GM18505 (cell line): ENCODE measurements at regions not wholly inside any gene's neighbourhood (a gene's known extent, or its start where the extent isn't known, plus 50 kb on each side); places are given as distances from the start of the nearest gene placed in this dataset.
"Not testable (repeated sequence)": the region's sequence is repeated elsewhere in the genome, so short reads cannot be mapped to it uniquely, and the experiment has no call there.

Experiments
- ATAC-seq: cut with Tn5 transposase; IDR thresholded peaks from one replicate; pipeline ENCODE4 v1.9.1; 2021; ENCODE audit not compliant: unreplicated experiment
- POLR2A ChIP-seq: IDR thresholded peaks from 4 replicates; pipeline ENCODE4 v1.6.1; 2011; ENCODE audit warnings: borderline replicate concordance; ENCODE audit not compliant: insufficient read depth, insufficient read length; ENCODE audit errors: extremely low read depth

- ATAC-seq: no peak
- no peak for TF ChIP-seq POLR2A
Observed at GRCh38 chr3:35045118-35045517, 594.2 kb upstream of the ARPP21 start.

GRCh38 chr3:35064761-35065160, 574.6 kb upstream of the ARPP21 start:
- TF ChIP-seq POLR2A: no peak
- ATAC-seq: no peak

- no peak for ATAC-seq
Observed at GRCh38 chr3:35065891-35066290, 573.4 kb upstream of the ARPP21 start.

GRCh38 chr3:35067750-35068149, 571.6 kb upstream of the ARPP21 start:
- TF ChIP-seq POLR2A: no peak
- ATAC-seq: no peak

More at GRCh38 chr3:35065891-35066290, 573.4 kb upstream of the ARPP21 start:
- no peak for TF ChIP-seq POLR2A

- TF ChIP-seq POLR2A: no peak
Observed at GRCh38 chr3:35070088-35070487, 569.2 kb upstream of the ARPP21 start.

GRCh38 chr3:35071772-35072171, 567.6 kb upstream of the ARPP21 start:
- TF ChIP-seq POLR2A: no peak
- no peak for ATAC-seq

More at GRCh38 chr3:35070088-35070487, 569.2 kb upstream of the ARPP21 start:
- ATAC-seq: no peak

- no peak for ATAC-seq
- no peak for TF ChIP-seq POLR2A
Observed at GRCh38 chr3:35078780-35079179, 560.5 kb upstream of the ARPP21 start.

GRCh38 chr3:35079403-35079802, 559.9 kb upstream of the ARPP21 start:
- ATAC-seq: no peak
- TF ChIP-seq POLR2A: no peak

- TF ChIP-seq POLR2A: no peak
- no peak for ATAC-seq
Observed at GRCh38 chr3:35081899-35082298, 557.4 kb upstream of the ARPP21 start.

- no peak for TF ChIP-seq POLR2A
- ATAC-seq: no peak
Observed at GRCh38 chr3:35088943-35089342, 550.4 kb upstream of the ARPP21 start.

- no peak for TF ChIP-seq POLR2A
- ATAC-seq: no peak
Observed at GRCh38 chr3:35114686-35115085, 524.6 kb upstream of the ARPP21 start.

GRCh38 chr3:35120026-35120425, 519.3 kb upstream of the ARPP21 start:
- no peak for ATAC-seq
- no peak for TF ChIP-seq POLR2A

GRCh38 chr3:35137612-35138011, 501.7 kb upstream of the ARPP21 start:
- ATAC-seq: no peak
- TF ChIP-seq POLR2A: no peak

GRCh38 chr3:35141406-35141805, 497.9 kb upstream of the ARPP21 start:
- no peak for ATAC-seq
- no peak for TF ChIP-seq POLR2A

- no peak for ATAC-seq
- TF ChIP-seq POLR2A: no peak
Observed at GRCh38 chr3:35144011-35144410, 495.3 kb upstream of the ARPP21 start.

GRCh38 chr3:35146256-35147035, 492.9 kb upstream of the ARPP21 start:
- not testable (repeated sequence) for ATAC-seq
